Right lobe of liver (tissue), 4 donors: ENCODE measurements at regions not wholly inside any gene's neighbourhood (a gene's known extent, or its start where the extent isn't known, plus 50 kb on each side); places are given as distances from the start of the nearest gene placed in this dataset.

Source experiments
- CTCF ChIP-seq, 4 donors: fragments of 200-600 bp in 3 of 4; fragments of 450-650 bp in 1 of 4; IDR thresholded peaks; one replicate each; pipeline versions ENCODE4 v1.5.1 to v1.8.0; 2016 to 2022; ENCODE audit warnings: antibody characterized with exemption in 4 of 4, mild to moderate bottlenecking in 2 of 4
- POLR2A ChIP-seq: fragments of 450-650 bp; IDR thresholded peaks from one replicate; pipeline ENCODE4 v1.6.1; 2017; ENCODE audit warnings: antibody characterized with exemption, mild to moderate bottlenecking
- donor health status: DM: no; HTN: no; CAD: no.
- donor health status: DM: no; HTN: no; CAD: no.
- donor health status: DM: no; HTN: yes; CAD: no.

- TF ChIP-seq CTCF (IDR thresholded peaks at IDR 0.05) (no peak), POLR2A (no peak)
Observed at GRCh38 chr10:55144001-55144400, 343.0 kb upstream of the PCDH15 start.
